HG03457 (cell line): ENCODE measurements at regions not wholly inside any gene's neighbourhood (a gene's known extent, or its start where the extent isn't known, plus 50 kb on each side); places are given as distances from the start of the nearest gene placed in this dataset.

Experiments
- ATAC-seq: cut with Tn5 transposase; IDR thresholded peaks from one replicate; pipeline ENCODE4 v1.9.1; 2021; ENCODE audit warnings: moderate number of reproducible peaks; ENCODE audit not compliant: unreplicated experiment

DNA sequence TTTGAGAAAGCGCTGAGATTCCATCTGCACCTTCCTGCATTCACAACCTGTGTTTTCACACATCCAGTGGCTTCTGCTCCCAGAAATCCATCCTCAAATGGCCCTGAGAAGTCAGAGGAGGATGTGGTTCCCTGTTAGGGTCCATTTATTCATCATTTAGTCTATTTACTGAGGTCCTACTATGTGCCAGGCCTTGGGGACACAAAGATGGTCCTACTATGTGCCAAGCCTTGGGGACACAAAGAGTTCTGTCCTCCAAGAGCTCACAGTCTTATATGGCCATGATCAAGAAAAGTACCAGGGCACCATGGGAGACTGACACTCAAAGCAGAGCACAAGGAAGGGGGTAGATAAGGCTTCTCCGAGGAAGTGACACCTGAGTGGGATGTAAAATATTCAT is 147.1 kb upstream of the ATP1B1 start:
- ATAC-seq = no peak

DNA sequence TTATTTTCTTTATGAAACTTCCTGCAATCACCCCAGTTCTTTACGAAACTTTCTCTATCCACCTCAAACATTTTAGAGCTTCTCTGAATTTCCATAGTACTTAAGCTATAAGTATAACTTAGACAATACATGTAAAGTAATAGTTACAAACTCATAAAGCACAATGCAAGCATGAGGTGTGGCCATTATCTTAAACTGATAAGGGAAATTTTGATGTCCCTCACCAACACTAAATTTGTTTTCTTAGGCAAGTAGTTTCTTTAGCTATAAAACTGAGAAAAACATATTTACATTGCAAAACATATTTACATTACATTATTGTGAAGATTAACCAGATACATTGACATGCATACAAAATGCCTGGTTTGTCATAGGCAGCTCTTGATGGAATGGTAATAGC is 146.4 kb upstream of the ATP1B1 start:
- no peak for ATAC-seq

DNA sequence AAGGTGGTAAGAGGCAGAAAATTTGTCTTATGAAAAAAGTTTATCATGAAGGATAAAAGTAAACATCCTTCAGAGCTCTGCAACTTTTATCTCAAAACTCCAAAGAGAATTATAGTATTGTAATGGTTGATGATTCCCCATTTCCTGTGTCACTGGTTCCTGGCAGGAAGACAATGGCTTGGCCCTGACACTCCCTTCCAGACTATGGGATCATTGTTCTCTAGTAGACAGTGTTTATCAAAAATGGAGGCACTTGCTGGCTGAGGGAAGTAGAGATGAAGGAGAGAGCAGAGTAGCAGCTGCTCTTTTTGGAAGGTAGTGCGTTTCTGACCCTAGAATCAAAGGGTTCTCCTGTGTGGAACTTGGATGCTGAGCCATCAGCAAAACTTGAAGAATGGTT is 145.9 kb upstream of the ATP1B1 start:
- no peak for ATAC-seq

DNA sequence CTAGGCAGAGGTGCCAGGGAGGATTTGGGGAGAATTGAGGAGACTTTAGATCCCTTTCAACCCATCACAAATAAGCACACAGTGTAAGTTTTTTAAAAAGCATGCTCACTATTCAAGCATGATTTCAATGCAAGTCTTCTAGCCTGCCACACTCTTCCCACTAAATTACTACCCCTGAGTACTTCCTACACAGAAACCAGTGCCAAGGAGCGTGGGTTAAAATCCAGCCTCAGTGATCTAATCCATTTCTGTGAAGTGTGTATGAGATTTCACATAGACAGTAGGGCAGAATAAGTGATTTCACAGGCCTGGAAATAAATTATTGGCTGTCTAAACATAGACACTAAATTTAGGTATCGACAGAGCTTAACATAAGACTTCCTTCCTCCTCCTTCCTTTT is 142.9 kb upstream of the ATP1B1 start:
- no peak for ATAC-seq

DNA sequence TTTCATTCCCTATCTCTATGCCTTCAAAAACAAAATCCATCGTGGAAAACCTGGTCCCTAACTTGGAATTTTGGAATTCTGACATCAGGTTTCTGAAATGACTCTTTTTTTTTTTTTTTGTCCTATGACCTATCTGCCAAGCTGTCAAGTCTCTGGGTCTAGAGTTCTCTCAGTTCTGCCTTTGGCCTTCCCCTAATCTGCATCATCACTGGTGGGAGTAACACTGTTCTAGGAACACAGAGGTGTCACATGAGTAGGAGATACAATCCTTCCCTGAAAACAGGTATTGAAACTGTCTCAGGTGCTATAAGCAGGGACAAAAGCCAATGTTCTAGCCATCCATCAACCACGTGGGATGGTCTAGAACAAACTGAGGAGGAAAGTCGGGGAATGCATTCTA is 142.0 kb upstream of the ATP1B1 start:
- ATAC-seq = no peak

DNA sequence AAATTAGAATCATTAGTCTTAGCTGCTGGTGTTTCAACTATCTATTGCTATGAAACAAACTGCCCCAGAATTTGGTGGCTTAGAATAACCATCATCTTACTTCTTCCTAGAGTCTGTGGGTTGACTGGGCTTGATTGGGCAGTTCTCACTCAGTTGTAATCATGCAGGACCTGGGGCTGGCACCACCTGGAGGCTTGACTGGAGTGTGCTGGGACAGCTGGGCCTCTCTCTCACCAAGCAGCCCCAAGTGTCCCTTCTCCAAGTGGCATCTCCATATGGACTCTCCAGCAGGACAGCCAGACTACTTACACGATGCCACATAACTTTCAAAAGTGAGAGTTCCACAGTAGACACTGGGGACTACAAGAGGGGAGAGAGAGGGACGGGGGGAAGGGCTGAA is 140.3 kb upstream of the ATP1B1 start:
- ATAC-seq = no peak

DNA sequence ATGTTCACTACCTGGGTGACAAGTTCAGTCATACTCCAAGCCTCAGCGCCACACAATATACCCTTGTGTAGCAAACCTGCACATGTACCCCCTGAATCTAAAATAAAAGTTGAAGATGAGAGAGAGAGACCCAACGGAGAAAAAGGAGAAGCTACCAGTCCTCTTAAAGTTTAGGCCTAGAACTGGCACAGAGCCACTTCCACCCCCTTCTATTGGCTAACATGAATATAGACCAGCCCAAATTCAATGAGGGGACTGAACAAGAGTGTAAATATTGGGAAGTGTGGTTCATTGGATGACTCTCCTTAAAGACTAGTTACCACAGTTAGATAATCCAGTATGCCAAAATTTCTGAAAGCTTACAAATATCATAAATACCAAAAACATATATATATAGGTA is 139.9 kb upstream of the ATP1B1 start:
- no peak for ATAC-seq

DNA sequence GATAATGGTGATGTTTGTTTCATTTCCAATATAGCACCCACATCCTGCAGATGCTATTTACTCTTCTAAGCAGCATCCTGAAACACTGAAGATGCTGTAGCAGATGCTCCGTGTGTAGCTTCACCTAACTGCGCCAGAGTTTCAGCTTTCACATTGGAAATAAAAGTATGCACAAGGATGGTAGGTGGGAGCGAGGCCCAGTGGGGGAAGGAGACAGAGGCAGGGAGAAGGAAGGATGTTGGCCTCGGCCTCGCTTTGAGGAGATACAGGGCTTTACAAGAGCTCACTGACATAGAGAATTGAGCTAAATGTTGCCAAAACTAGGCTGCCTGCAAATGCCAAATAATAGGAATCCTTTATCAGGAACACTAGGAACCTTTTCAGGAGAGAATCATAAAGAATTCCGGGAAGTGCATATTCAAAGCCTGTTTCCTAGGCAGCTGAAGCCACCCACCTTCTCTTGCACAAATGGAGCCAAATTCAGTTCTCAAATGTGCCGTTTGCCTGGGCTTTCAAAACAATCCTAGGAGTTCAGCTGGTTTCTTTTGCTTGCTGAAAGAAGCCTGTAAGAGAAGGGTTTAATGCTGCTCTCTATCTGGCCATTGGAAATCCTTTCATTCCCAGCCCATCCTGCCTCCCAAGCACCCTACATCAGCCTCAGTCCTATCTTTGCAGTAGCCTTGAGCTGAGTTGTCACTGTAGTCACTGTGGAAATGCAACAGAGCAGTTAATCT is 135.4 kb upstream of the ATP1B1 start:
- no peak for ATAC-seq

DNA sequence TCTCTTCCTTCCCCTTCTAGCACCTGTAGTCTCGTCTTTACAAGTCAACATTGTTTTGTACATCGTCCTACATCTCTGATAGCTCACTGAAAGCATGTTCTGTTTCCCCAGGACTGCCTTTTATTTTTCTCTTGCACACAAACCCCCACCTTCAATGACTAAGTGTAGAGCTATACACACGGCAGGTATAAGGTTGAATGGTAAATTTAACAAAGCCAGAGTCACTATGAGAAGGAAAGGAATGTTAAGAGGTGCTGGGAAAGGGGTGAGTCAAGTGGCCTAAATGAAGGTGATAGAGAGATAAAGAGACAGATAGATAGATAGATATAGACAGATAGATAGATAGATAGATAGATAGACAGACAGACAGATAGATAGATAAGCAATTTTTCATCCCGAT is 134.3 kb upstream of the ATP1B1 start:
- no peak for ATAC-seq

DNA sequence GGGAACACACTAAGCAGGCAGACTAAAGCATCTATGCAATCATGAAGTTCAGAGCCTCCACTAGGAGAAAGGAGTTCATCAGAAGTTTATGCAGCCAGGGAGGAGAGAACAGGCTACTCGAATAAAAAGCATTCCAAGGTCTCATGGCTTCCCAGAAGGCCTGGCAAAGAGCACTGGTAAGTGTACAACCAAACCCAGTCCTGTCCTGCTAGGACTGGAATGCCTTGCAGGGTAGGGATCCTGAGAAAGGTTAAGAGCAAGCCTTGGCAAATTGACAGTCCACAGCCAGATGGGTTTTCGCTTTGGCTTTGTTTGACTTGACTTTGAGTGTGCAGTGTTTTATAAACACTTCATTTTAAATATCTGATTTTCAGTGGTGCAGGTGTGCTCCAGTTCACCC is 133.6 kb upstream of the ATP1B1 start:
- no peak for ATAC-seq

DNA sequence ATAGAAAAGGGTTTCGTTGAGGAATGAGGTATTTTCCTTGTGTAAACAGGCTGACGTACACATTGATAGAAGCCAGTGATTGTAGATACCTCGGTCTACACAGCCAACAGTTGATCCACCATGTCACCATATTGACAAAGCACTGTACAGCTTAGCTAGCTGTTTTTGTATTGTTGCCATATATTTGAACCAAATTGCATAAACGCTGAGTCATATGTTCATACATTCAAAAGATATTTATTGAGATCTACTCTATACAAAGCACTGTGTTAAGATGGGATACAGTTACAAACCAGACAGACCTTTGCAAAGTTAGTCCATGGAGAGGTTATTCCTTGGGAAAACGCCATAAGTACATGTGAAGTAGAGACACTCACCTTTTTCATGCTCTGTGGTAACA is 132.4 kb upstream of the ATP1B1 start:
- no peak for ATAC-seq

DNA sequence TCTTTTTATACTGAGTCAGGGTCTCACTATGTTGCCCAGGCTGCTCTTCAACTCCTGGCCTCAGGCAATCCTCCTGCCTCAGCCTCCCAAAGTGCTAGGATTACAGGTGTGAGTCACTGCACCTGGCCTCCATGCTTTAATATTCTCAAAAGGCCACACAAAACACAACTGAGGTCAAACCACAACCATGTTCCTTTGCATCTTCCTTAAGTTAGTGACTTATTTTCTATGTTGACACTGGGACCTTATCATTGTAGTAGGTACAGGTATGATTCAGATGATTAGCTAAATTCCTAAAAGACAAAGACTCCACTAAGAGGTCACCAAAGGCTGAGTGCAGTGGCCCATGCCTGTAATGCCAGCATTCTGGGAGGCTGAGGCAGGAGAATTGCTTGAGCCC is 131.9 kb upstream of the ATP1B1 start:
- ATAC-seq = no peak

DNA sequence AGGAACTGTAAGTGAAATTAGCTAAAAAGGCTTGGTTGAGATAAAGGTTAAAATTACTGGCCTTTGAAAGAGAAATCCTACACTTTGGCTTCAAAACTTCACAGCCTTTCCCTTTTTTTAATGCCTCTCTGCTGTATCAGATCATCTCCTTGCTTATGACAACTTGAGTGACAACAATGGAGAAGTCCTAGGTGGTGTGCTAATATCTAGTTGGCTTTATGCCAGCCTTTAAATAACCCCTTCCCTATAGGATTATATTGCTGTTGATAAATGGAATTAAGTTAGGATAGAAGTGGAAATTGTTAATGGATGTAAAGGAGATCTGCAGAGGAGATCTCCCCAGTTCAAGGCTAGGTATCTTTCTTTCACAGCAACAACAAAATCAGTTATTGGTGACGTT is 130.2 kb upstream of the ATP1B1 start:
- no peak for ATAC-seq

DNA sequence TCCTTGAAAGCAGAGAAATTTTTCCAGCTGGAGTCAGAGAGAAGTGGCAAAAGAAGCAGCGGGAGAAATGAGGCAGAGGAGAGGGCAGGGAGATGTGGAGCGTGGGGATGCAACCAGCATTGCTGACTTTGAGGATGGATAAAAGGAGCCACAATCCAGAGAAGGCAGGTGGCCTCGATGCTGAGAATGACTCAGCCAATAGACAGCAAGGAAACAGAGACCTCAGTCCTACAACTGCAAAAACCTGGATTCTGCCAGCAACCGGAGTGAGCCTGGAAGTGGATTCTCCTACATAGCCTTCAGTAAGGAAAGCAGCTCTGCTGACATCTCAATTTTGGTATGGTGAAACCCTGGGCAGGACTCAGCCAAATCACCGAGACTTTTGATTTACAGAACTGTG is 128.9 kb upstream of the ATP1B1 start:
- ATAC-seq = no peak

DNA sequence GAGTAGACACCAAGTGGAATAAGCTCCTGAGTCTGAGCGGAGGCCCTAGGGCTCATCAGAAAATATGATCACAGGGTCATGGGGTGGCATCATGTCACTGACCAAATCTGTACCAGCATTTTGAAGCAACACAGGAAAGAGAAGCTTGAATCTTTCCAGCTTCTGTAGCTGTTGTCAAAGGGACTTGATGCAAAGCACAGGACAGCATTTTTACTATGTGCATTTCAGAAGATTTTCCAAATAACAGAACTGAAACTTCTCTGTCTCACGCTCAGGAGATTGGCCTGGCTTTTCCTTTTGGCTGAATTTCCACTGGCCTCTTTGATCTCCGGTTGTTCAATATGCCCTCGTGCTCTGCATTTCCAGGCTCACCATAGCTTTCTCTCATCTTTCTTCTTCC is 127.2 kb upstream of the ATP1B1 start:
- no peak for ATAC-seq

DNA sequence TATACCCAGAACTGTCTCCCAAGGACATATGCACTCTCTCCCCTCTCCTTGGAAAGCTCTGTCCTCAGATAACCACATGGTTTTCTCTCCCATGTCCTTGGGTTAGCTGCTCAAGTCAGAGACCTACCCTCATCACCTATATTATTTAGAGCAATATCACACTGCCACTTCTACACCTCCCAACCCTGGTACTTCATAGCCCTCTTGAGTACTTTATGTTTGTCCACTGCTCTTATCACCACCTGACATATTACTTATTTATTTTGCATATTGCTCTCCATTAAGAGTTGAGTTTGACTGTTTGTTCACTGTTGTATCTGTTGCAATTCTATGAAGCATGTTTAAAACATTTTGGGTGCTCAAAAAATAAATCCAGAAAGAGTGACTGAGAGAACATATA is 126.3 kb upstream of the ATP1B1 start:
- no peak for ATAC-seq

DNA sequence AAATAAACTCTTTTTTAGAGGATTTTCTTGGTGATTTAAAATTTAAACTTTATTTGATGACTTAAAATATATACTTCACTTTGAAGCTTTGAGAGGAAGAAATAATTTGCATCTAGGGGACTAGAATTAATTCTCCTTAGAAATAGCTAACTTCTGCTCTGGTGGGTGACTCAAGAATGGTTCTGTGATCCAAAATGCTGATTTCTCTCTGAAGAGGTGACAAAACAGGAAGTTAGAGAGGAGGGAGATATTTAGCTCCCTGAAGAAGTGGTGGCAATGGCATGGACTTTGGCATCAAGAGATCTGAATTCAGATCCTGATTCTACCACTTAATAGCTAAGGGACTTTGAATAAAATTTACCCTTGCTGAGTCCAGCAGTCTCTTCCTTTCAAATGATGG is 125.8 kb upstream of the ATP1B1 start:
- no peak for ATAC-seq

DNA sequence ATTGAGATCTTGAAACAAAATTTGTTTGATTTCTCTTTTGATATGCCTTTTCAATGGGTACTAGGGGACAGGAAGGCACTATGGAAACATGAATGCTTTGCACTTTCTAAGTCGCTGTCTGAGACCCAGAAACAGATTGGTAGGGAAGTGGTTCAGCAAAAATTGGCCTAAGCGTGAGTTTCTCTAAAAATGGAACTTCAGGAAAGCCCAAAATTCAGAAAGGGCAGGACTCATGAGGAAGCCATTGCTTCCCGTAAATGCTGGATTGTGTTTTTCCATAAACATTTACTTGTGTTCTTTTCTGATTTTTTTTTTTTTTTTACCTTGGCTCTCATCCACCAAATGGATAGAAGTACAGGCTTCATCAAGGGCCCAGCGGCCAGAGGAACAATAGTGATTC is 123.7 kb upstream of the ATP1B1 start:
- ATAC-seq = no peak

DNA sequence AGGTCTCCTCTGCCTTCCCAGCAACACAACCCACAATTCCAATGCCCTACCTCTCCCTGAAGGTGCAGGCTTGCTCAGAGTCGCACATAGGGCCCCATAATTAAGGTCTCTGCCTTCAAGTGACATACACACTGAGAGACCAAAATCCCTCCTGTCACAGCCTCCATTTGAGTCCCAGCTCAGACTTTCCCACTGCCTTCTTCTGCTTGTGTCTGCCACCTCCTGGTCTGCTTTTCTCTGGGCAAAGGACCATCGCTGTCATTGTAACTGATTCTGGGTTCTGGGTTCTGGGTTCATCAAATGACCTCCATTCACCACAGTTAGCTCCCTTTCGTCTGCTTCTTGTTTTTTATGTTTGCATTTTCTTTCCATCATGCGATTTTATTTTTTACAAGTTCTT is 119.2 kb upstream of the ATP1B1 start:
- no peak for ATAC-seq

DNA sequence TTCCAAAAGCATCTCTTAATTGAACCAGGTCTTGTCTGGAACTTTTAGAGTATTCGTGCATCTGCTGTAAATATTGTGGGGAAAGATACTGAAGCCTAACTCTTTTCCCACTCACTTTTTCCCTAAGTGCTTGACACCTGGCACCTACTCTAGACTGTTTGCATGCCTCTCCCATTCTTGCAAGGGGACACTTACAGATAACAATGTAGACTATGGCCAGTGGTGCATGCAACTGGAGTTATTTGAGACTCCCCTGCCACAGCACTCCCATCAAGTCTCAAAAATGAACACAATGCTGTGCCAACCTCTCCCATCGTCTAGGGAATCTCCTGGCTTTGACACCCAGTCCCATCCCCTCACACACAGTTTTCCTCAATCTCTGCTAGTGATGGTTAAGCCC is 118.6 kb upstream of the ATP1B1 start:
- ATAC-seq = no peak

DNA sequence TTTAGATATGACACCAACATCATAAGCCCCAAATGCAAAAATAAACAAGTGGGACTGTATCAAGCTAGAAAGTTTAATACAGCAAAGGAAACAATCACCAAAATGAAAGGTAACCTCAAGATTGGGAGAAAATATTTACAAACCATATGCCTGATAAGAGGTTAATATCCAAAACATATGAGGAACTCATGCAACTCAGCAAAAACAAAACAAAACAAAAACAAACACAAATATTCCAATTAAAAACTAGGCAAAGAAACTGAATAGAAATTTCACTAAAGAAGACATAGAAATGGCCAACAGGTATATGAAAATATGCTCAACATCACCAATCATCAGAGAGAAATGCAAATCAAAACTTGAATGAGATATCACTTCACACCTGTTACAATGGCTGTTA is 116.5 kb upstream of the ATP1B1 start:
- ATAC-seq = no peak

DNA sequence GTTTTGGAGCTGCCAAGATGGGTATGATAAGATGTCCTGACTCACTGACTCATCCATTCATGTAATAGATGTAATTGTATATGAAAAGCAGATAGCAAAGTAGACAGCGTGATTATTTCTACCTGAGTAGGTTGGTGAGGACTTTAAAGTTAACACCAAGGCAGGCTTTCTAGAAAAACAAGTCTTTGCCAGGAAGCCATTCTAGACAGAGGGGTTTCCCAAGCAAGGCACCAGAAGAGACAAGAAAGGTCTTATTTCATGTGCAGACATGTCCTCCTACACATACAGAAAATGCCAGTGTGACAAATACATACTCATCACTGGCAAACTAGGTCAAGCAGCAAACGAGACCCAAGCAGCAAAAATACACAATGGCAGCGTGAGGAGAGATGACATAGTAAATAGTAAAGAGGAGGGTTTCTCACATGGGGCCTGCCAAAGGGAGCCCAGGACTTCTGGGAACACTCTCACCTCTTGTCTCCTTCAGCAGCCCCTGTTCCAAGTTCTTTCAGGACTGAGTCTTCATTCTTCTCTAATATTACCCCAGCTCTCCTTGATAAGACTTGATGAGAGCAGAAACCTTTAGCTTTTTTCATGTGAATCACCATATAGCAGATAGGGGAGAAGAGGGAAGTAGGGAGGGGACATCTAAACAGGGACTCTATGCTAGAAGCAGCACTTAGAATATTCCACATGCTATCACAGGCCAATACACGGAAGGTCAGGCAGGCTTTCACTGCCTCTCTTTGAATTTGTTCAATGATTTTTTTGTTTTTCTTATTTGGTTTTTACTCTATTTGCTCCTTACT is 114.6 kb upstream of the ATP1B1 start:
- no peak for ATAC-seq

DNA sequence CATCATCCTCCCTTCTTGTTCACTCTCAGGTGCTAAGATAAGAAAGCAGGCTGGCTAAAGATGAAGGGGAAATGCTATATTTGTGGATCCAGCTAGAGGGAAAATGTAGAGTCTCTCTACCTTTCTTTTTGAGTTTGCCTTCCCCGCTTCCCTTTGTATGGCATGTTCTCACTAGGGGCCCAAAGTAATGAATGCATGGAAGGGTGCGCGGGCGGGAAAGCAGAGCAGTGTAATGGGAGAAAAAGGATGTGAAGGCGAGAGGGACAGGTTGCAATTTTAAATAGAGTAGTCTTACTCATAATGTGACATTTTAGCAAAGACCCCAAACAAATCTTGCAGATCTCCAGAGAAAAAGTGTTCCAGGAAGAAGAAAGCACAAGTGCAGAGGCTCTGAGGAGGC is 105.1 kb upstream of the ATP1B1 start:
- ATAC-seq = no peak
